Gastroesophageal sphincter (tissue), 3 donors: ENCODE measurements at regions not wholly inside any gene's neighbourhood (a gene's known extent, or its start where the extent isn't known, plus 50 kb on each side); places are given as distances from the start of the nearest gene placed in this dataset.

Source experiments
- CTCF ChIP-seq, 4 experiments: fragments of 200-600 bp in 2 of 4; fragments of 450-650 bp in 2 of 4; sonication (generic) in 1 of 4; IDR thresholded peaks; one replicate each; pipeline ENCODE4 v1.5.1; 2017 to 2019; ENCODE audit warnings: antibody characterized with exemption in 4 of 4, mild to moderate bottlenecking in 2 of 4, moderate library complexity in 2 of 4
- POLR2A ChIP-seq, 2 donors: fragments of 450-650 bp; IDR thresholded peaks; one replicate each; pipeline ENCODE4 v1.6.1; 2017; ENCODE audit warnings: antibody characterized with exemption in 2 of 2, mild to moderate bottlenecking in 2 of 2, moderate library complexity in 1 of 2

- TF ChIP-seq POLR2A (IDR thresholded peaks at IDR 0.05) (no peak), CTCF (IDR thresholded peaks at IDR 0.05) (no peak)
These were observed 53.0 kb upstream of the DSP start for GRCh38 chr6:7488494-7488893.
